ENCODE measurements at regions not wholly inside any gene's neighbourhood (a gene's known extent, or its start where the extent isn't known, plus 50 kb on each side); places are given as distances from the start of the nearest gene placed in this dataset.
"Not testable (repeated sequence)": the region's sequence is repeated elsewhere in the genome, so short reads cannot be mapped to it uniquely, and the experiment has no call there.

DNA sequence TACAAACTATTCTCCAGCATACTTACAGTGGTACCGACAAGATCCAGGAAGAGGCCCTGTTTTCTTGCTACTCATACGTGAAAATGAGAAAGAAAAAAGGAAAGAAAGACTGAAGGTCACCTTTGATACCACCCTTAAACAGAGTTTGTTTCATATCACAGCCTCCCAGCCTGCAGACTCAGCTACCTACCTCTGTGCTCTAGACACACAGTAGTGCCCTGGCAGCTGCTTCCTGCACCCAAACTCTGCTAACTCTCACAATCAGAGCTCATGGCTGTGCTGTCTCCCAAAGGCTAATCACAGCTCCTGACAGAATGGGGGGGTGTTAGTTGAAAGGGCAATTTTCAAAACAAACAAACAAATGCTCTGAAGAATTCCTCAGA is 95.2 kb upstream of the OR4E1 start:
- Histone ChIP-seq H3K4me3 (ENCODE audit: low read length) (no peak overlapping the region), H3K9me3 (ENCODE audit: low read length) (no peaks in the 10 kb centered on the region), H2AFZ (ENCODE audit: low read length) (no peak overlapping the region), H3F3A (ENCODE audit: low read length, unreplicated experiment) (no peaks in the 10 kb centered on the region), H3K27me3 (ENCODE audit: low read length) (0 out of 2 replicates have a peak, but pooled peaks cover 4% of the 10 kb centered on the region), H3K79me2 (ENCODE audit: low read length) (no peaks in the 10 kb centered on the region), H3K9ac (ENCODE audit: low read length) (no peak overlapping the region), H3K9me2 (replicated peaks; ENCODE audit: low read length) (no peaks in the 10 kb centered on the region), H3K4me2 (ENCODE audit: low read length) (no peak overlapping the region), H4K20me1 (ENCODE audit: low read length) (no peaks in the 10 kb centered on the region), H3K27ac (ENCODE audit: low read length) (no peak overlapping the region), H3K36me3 (ENCODE audit: low read depth, low read length) (no peaks in the 10 kb centered on the region), H3K4me1 (ENCODE audit: insufficient read depth, low read length) (peaks cover 10% of the 10 kb centered on the region)
- no peak for ATAC-seq
- no TSS peak for BruUV-seq (replicated peaks)
- POLR2A ChIA-PET (ENCODE audit: unreplicated experiment), result no interaction called here
- CTCF ChIA-PET, result no interaction called here
- TF ChIP-seq, protein P1, sequence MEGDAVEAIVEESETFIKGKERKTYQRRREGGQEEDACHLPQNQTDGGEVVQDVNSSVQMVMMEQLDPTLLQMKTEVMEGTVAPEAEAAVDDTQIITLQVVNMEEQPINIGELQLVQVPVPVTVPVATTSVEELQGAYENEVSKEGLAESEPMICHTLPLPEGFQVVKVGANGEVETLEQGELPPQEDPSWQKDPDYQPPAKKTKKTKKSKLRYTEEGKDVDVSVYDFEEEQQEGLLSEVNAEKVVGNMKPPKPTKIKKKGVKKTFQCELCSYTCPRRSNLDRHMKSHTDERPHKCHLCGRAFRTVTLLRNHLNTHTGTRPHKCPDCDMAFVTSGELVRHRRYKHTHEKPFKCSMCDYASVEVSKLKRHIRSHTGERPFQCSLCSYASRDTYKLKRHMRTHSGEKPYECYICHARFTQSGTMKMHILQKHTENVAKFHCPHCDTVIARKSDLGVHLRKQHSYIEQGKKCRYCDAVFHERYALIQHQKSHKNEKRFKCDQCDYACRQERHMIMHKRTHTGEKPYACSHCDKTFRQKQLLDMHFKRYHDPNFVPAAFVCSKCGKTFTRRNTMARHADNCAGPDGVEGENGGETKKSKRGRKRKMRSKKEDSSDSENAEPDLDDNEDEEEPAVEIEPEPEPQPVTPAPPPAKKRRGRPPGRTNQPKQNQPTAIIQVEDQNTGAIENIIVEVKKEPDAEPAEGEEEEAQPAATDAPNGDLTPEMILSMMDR (conservative IDR thresholded peaks at IDR 0.05; ENCODE audit: low read depth, low read length), result no peak
- no peak for DNase-seq
- intact Hi-C loops (cut with micrococcal nuclease), result no loop called here

DNA sequence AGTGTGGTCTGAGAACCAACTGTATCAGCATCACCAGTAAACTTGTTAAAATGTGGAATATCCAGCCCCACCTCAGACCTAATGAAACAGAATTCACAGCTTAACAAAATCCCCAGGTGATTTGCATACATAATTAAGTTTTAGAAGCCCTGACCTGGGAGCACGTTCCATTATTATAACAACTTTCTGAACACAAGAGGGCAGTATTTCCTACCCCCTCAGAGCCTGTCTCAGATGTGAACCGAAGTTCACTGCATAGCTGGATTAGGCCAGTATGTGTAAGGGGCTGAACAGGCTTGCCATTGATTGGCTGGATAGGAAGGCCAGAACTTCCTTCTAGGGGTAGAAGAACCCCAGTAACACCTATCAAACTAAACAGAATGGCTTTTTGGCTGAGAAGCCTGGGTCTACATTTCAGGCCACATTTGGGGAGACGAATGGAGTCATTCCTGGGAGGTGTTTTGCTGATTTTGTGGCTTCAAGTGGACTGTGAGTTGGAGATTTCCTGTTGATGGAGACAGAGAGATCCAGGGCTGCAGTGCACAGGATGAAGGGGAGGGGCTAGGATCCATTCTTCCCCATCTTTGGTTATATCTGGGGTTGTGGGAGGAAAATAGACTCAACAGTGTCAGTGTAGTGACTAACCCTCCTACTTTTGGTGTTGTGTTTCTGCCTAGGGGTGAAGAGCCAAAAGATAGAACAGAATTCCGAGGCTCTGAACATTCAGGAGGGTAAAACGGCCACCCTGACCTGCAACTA is 94.7 kb upstream of the OR4E1 start:
- intact Hi-C loops (cut with micrococcal nuclease), result no loop called here
- Histone ChIP-seq H3K4me1 (ENCODE audit: insufficient read depth, low read length) (peaks cover 10% of the 10 kb centered on the region), H3F3A (ENCODE audit: low read length, unreplicated experiment) (no peaks in the 10 kb centered on the region), H3K9me3 (ENCODE audit: low read length) (no peaks in the 10 kb centered on the region), H3K36me3 (ENCODE audit: low read depth, low read length) (no peaks in the 10 kb centered on the region), H4K20me1 (ENCODE audit: low read length) (no peaks in the 10 kb centered on the region), H3K27me3 (ENCODE audit: low read length) (no peaks in the 10 kb centered on the region), H3K4me2 (ENCODE audit: low read length) (no peak overlapping the region), H3K4me3 (ENCODE audit: low read length) (no peak overlapping the region), H3K79me2 (ENCODE audit: low read length) (no peaks in the 10 kb centered on the region), H3K27ac (ENCODE audit: low read length) (no peak overlapping the region), H3K9me2 (replicated peaks; ENCODE audit: low read length) (no peaks in the 10 kb centered on the region), H2AFZ (ENCODE audit: low read length) (no peak overlapping the region), H3K9ac (ENCODE audit: low read length) (no peak overlapping the region)
- DNase-seq (peak; percentile 53), ATAC-seq (peak; percentile 77)
- no TSS peak for BruUV-seq (replicated peaks)
- no peak for TF ChIP-seq EZH2 (IDR thresholded peaks at IDR 0.05; ENCODE audit: low read length, unreplicated experiment)
- TF ChIP-seq, protein P1 (conservative IDR thresholded peaks at IDR 0.05; ENCODE audit: low read depth, low read length), result peak; percentile 76
- ChIA-PET CTCF (no interaction called here), POLR2A (ENCODE audit: unreplicated experiment) (no interaction called here)

DNA sequence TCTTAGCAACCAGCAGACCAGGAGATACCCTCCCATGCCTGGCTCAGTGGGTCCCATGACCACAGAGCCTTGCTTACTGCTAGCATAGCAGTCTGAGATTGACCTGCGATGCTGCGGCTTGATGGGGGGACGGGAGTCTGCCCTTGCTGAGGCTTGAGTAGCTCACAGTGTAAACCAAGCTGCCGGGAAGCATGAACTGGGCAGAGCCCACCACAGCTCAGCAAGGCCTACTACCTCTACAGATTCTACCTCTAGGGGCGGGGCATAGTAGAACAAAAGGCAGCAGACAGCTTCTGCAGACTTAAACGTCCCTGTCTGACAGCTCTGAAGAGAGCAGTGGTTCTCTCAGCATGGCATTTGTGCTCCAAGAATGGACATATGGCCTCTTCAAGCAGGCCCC is 86.7 kb upstream of the OR4E1 start:
- H2AFZ ChIP-seq (ENCODE audit: low read length); H3K27me3 ChIP-seq (ENCODE audit: low read length); CTCF ChIA-PET; BruUV-seq (replicated peaks); H3K9me3 ChIP-seq (ENCODE audit: low read length); intact Hi-C loops (cut with micrococcal nuclease); POLR2A ChIA-PET (ENCODE audit: unreplicated experiment); ATAC-seq; H4K20me1 ChIP-seq (ENCODE audit: low read length); H3K9me2 ChIP-seq (replicated peaks; ENCODE audit: low read length); DNase-seq; H3K4me3 ChIP-seq (ENCODE audit: low read length); H3K79me2 ChIP-seq (ENCODE audit: low read length); H3F3A ChIP-seq (ENCODE audit: low read length, unreplicated experiment); H3K36me3 ChIP-seq (ENCODE audit: low read depth, low read length); H3K9ac ChIP-seq (ENCODE audit: low read length); H3K4me1 ChIP-seq (ENCODE audit: insufficient read depth, low read length); H3K27ac ChIP-seq (ENCODE audit: low read length); H3K4me2 ChIP-seq (ENCODE audit: low read length): not testable (repeated sequence)
